ENCODE measurements at regions not wholly inside any gene's neighbourhood (a gene's known extent, or its start where the extent isn't known, plus 50 kb on each side); places are given as distances from the start of the nearest gene placed in this dataset.
"Not testable (repeated sequence)": the region's sequence is repeated elsewhere in the genome, so short reads cannot be mapped to it uniquely, and the experiment has no call there.

GRCh38 chr12:90497923-90498545, 456.9 kb downstream of the CCER1 start:
- no peak for DNase-seq

GRCh38 chr12:90490355-90490754, 464.6 kb downstream of the CCER1 start:
- DNase-seq, result no peak

- no peak for DNase-seq
These were observed 465.8 kb downstream of the CCER1 start for GRCh38 chr12:90489141-90489540.

- DNase-seq, result no peak
These were observed 469.4 kb downstream of the CCER1 start for GRCh38 chr12:90485560-90485959.

GRCh38 chr12:90484094-90484493, 470.9 kb downstream of the CCER1 start:
- no peak for DNase-seq

GRCh38 chr12:90481748-90482147, 473.2 kb downstream of the CCER1 start:
- DNase-seq, result no peak

GRCh38 chr12:90479237-90479636, 475.7 kb downstream of the CCER1 start:
- DNase-seq, result no peak

- no peak for DNase-seq
These were observed 481.1 kb downstream of the CCER1 start for GRCh38 chr12:90473831-90474230.

GRCh38 chr12:90460681-90461080, 494.3 kb downstream of the CCER1 start:
- no peak for DNase-seq

- no peak for DNase-seq
These were observed 498.7 kb downstream of the CCER1 start for GRCh38 chr12:90456248-90456647.

- no peak for DNase-seq
These were observed 499.2 kb downstream of the CCER1 start for GRCh38 chr12:90455756-90456155.

- no peak for DNase-seq
These were observed 505.4 kb downstream of the CCER1 start for GRCh38 chr12:90449611-90450010.

- DNase-seq, result not testable (repeated sequence)
These were observed 511.5 kb downstream of the CCER1 start for GRCh38 chr12:90443466-90443865.

- DNase-seq, result no peak
These were observed 513.5 kb downstream of the CCER1 start for GRCh38 chr12:90441431-90441830.

GRCh38 chr12:90428881-90429280, 526.1 kb downstream of the CCER1 start:
- DNase-seq, result no peak

- DNase-seq, result no peak
These were observed 526.5 kb downstream of the CCER1 start for GRCh38 chr12:90428465-90428864.

GRCh38 chr12:90423965-90424364, 531.0 kb downstream of the CCER1 start:
- no peak for DNase-seq

- no peak for DNase-seq
These were observed 544.0 kb downstream of the CCER1 start for GRCh38 chr12:90410962-90411361.

GRCh38 chr12:90407841-90408240, 547.1 kb downstream of the CCER1 start:
- DNase-seq, result no peak

- DNase-seq, result no peak
These were observed 550.9 kb downstream of the CCER1 start for GRCh38 chr12:90404071-90404470.

- DNase-seq, result no peak
These were observed 553.8 kb downstream of the CCER1 start for GRCh38 chr12:90401185-90401584.

GRCh38 chr12:90399357-90399756, 555.6 kb downstream of the CCER1 start:
- no peak for DNase-seq

GRCh38 chr12:90398285-90398836, 556.6 kb downstream of the CCER1 start:
- DNase-seq, result no peak

- DNase-seq, result no peak
These were observed 558.4 kb downstream of the CCER1 start for GRCh38 chr12:90396556-90396955.

GRCh38 chr12:90393652-90394051, 561.3 kb downstream of the CCER1 start:
- DNase-seq, result no peak

Measured in activated naive CD4-positive, alpha-beta T cell (primary cell).